CD4-positive, CD25-positive, alpha-beta regulatory T cell (primary cell): ENCODE measurements at regions not wholly inside any gene's neighbourhood (a gene's known extent, or its start where the extent isn't known, plus 50 kb on each side); places are given as distances from the start of the nearest gene placed in this dataset.

Experiments
- ATAC-seq, 2 donors: fragments of 150-1000 bp; cut with Tn5 transposase; one replicate each; pipeline ENCODE4 v1.10.0; 2021; ENCODE audit warnings: low read depth in 2 of 2, moderate number of reproducible peaks in 2 of 2, moderate library complexity in 1 of 2
- DNase-seq, 3 donors: peaks; one replicate each; pipeline versions ENCODE4 v3.0.0 to v3.0.0-alpha.2; 2012 to 2022; ENCODE audit warnings: mixed read lengths in 1 of 3
- H3K27ac ChIP-seq: one replicate; pipeline ENCODE4 v1.7.0; 2013; ENCODE audit warnings: mild to moderate bottlenecking, low read length; ENCODE audit not compliant: insufficient read depth, poor library complexity, severe bottlenecking
- H3K27me3 ChIP-seq: one replicate; pipeline ENCODE4 v1.7.0; 2013; ENCODE audit warnings: low read length; ENCODE audit not compliant: control insufficient read depth, insufficient read depth
- H3K36me3 ChIP-seq: one replicate; pipeline ENCODE4 v1.7.0; 2013; ENCODE audit warnings: mild to moderate bottlenecking, low read length, moderate library complexity; ENCODE audit not compliant: control insufficient read depth, insufficient read depth
- H3K4me1 ChIP-seq: 2 replicates; pipeline ENCODE4 v1.7.0; 2013; ENCODE audit warnings: mild to moderate bottlenecking, low read length; ENCODE audit not compliant: insufficient read depth, control insufficient read depth, poor library complexity, severe bottlenecking
- H3K4me3 ChIP-seq: one replicate; pipeline ENCODE4 v1.7.0; 2013; ENCODE audit warnings: low read depth, mild to moderate bottlenecking, low read length, moderate library complexity
- H3K9me3 ChIP-seq, 2 experiments: 1 replicate in 1 of 2; 2 replicates in 1 of 2; pipeline ENCODE4 v1.7.0; 2013; ENCODE audit warnings: low read length in 2 of 2, mild to moderate bottlenecking in 1 of 2, moderate library complexity in 1 of 2; ENCODE audit not compliant: control insufficient read depth in 2 of 2
- H3K27ac Mint-ChIP-seq, 3 donors: one replicate each; pipeline ENCODE4 v1.8.0; 2020 to 2022; ENCODE audit warnings: mild to moderate bottlenecking in 3 of 3, mixed read lengths in 3 of 3, moderate library complexity in 2 of 3
- H3K27me3 Mint-ChIP-seq: one replicate; pipeline ENCODE4 v1.8.0; 2022; ENCODE audit warnings: mild to moderate bottlenecking, mixed read lengths
- H3K36me3 Mint-ChIP-seq: one replicate; pipeline ENCODE4 v1.8.0; 2020; ENCODE audit warnings: mixed read lengths
- H3K4me1 Mint-ChIP-seq, 4 donors: one replicate each; pipeline ENCODE4 v1.8.0; 2020 to 2022; ENCODE audit warnings: mixed read lengths in 4 of 4, mild to moderate bottlenecking in 1 of 4
- H3K4me3 Mint-ChIP-seq, 4 donors: one replicate each; pipeline ENCODE4 v1.8.0; 2020 to 2022; ENCODE audit warnings: mild to moderate bottlenecking in 4 of 4, mixed read lengths in 4 of 4, moderate library complexity in 3 of 4
- H3K9me3 Mint-ChIP-seq, 7 donors: one replicate each; pipeline ENCODE4 v1.8.0; 2020 to 2022; ENCODE audit warnings: mixed read lengths in 7 of 7, mild to moderate bottlenecking in 3 of 7, moderate library complexity in 2 of 7

DNA sequence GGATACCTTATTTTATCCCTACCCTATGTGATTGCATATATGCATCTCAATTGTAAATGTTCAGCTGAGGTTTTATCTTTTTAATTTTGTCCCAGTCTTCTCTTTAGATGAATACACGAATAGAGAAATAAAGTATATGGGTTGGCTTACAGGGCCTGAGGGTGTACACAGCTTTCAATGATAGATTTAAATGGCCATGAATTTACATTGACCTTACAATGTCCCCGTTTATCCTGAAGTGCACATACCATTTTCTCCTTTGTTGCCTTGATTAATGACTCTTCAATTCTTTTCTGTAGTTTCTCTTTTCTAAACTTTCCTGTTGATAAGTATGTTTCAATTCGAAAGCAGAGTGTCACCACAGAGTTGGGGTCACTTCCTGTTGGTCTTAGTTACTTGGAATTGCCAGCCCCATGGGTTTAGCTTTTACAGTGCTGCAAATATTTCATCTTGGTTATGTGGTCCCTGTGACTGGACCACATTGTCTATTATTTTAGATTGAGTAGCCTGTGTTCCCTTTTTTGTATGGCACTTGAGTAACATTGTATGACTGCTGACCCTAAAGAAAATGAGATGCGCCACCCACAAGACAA lies 1616.3 kb upstream of the ACVR2A start:
- H3K27ac Mint-ChIP-seq: no peak overlapping the region
- ATAC-seq: no peak

GRCh38 chr2:146228020-146228393 lies 1616.8 kb upstream of the ACVR2A start:
- H3K27ac Mint-ChIP-seq: no peak overlapping the region
- H3K27me3 ChIP-seq: no peaks in the 10 kb centered on the region
- no peaks in the 10 kb centered on the region for H3K27me3 Mint-ChIP-seq
- H3K36me3 ChIP-seq: no peaks in the 10 kb centered on the region
- H3K4me1 ChIP-seq: no peaks in the 10 kb centered on the region
- H3K4me3 ChIP-seq: no peak overlapping the region
- no peak for DNase-seq
- H3K4me1 Mint-ChIP-seq: no peaks in the 10 kb centered on the region
- no peak overlapping the region for H3K4me3 Mint-ChIP-seq
- no peaks in the 10 kb centered on the region for H3K36me3 Mint-ChIP-seq
- no peaks in the 10 kb centered on the region for H3K9me3 ChIP-seq
- H3K27ac ChIP-seq: no peak overlapping the region
- H3K9me3 Mint-ChIP-seq: peaks cover 0 to 9% (median 4%) of the 10 kb centered on the region in 7 donors
- ATAC-seq: no peak

More for the DNA sequence above, 1616.3 kb upstream of the ACVR2A start:
- Histone ChIP-seq H3K9me3 (no peaks in the 10 kb centered on the region), H3K4me3 (no peak overlapping the region), H3K27me3 (no peaks in the 10 kb centered on the region), H3K27ac (no peak overlapping the region), H3K4me1 (no peaks in the 10 kb centered on the region), H3K36me3 (no peaks in the 10 kb centered on the region)
- H3K4me1 Mint-ChIP-seq: no peaks in the 10 kb centered on the region
- DNase-seq: no peak
- no peaks in the 10 kb centered on the region for H3K27me3 Mint-ChIP-seq
- H3K4me3 Mint-ChIP-seq: no peak overlapping the region
- H3K36me3 Mint-ChIP-seq: no peaks in the 10 kb centered on the region
- H3K9me3 Mint-ChIP-seq: peaks cover 0 to 9% (median 4%) of the 10 kb centered on the region in 7 donors

DNA sequence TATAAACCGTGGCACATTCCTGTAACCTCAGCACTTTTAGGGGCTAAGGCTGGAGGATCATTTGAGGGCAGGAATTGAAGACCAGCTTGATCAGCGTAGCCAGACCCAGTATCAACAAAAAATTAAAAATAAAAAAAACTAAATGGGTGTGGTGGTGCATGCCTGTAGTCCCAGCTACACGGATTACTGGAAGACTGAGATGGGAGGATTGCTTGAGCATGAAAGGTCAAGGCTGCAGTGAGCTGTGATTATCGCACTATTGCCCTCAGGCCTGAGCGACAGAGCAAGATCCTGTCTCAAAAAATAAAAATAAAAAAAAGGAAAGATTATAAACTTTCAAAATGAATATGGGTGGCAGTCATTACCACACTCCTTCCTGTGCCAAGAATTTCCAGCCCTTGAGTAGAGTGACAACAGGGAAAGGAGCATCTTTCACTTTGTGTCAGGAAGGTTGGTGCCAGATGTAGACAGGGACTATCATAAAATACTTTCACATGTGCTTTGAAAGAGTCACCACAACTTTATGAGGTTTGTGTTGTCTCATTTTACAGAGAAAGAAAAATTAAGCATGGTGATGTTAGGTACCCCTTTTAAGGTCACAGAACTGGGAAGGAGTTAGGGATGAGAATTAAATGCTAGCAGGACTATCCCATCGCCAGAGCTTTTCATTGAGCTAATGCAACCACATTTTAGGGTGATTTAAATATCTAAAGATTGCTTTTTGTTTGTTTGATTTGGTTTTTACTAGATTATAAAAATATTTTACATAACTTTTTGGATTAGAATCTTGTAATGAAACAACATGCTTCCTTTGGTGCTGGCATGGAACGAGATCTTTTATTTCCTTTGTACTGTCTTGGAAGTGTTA lies 1617.4 kb upstream of the ACVR2A start:
- Mint-ChIP-seq H3K27ac (no peak overlapping the region), H3K9me3 (peaks cover 0 to 8% (median 3%) of the 10 kb centered on the region in 7 donors), H3K4me1 (no peaks in the 10 kb centered on the region), H3K4me3 (no peak overlapping the region), H3K36me3 (no peaks in the 10 kb centered on the region), H3K27me3 (no peaks in the 10 kb centered on the region)
- Histone ChIP-seq H3K4me1 (no peaks in the 10 kb centered on the region), H3K27me3 (no peaks in the 10 kb centered on the region), H3K4me3 (no peak overlapping the region), H3K36me3 (no peaks in the 10 kb centered on the region), H3K27ac (no peak overlapping the region), H3K9me3 (no peaks in the 10 kb centered on the region)
- DNase-seq (no peak), ATAC-seq (no peak)

- Mint-ChIP-seq H3K27me3 (no peaks in the 10 kb centered on the region), H3K4me3 (no peak overlapping the region), H3K9me3 (peaks cover 0 to 8% (median 3%) of the 10 kb centered on the region in 7 donors), H3K36me3 (no peaks in the 10 kb centered on the region), H3K27ac (no peak overlapping the region), H3K4me1 (no peaks in the 10 kb centered on the region)
- H3K9me3 ChIP-seq: no peaks in the 10 kb centered on the region
- no peaks in the 10 kb centered on the region for H3K36me3 ChIP-seq
- H3K27ac ChIP-seq: no peak overlapping the region
- DNase-seq (no peak), ATAC-seq (no peak)
- no peak overlapping the region for H3K4me3 ChIP-seq
- no peaks in the 10 kb centered on the region for H3K27me3 ChIP-seq
- H3K4me1 ChIP-seq: no peaks in the 10 kb centered on the region
Observed at GRCh38 chr2:146226077-146226476, 1618.8 kb upstream of the ACVR2A start.

GRCh38 chr2:146221826-146222225 lies 1623.0 kb upstream of the ACVR2A start:
- Histone ChIP-seq H3K36me3 (no peaks in the 10 kb centered on the region), H3K27me3 (no peaks in the 10 kb centered on the region), H3K27ac (no peak overlapping the region), H3K4me3 (no peak overlapping the region), H3K4me1 (no peaks in the 10 kb centered on the region), H3K9me3 (no peaks in the 10 kb centered on the region)
- H3K36me3 Mint-ChIP-seq: no peaks in the 10 kb centered on the region
- H3K27me3 Mint-ChIP-seq: no peaks in the 10 kb centered on the region
- H3K27ac Mint-ChIP-seq: no peak overlapping the region
- ATAC-seq: no peak
- no peak overlapping the region for H3K4me3 Mint-ChIP-seq
- DNase-seq: no peak
- peaks cover 0 to 8% (median 1%) of the 10 kb centered on the region in 7 donors for H3K9me3 Mint-ChIP-seq
- no peaks in the 10 kb centered on the region for H3K4me1 Mint-ChIP-seq

DNA sequence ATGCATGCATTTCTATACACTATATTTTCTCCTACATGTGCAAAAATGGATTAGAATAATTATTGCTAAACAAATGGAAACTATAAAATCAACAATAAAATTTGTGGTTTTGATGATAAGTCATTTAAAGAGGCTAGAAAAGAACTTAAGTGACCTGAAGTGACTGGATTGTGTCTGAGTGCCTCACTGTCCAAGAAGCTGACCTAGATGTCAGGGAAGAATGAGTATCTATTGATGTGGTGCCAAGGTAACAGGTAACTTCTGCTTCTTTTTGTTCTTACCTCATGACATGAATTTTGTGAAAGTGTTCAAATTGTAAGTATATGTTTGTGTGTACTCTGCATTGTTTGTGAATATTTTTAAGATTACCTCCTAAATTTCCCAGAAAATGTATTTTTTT lies 1623.9 kb upstream of the ACVR2A start:
- no peaks in the 10 kb centered on the region for H3K4me1 Mint-ChIP-seq
- Histone ChIP-seq H3K4me3 (no peak overlapping the region), H3K4me1 (no peaks in the 10 kb centered on the region), H3K9me3 (no peaks in the 10 kb centered on the region), H3K27me3 (no peaks in the 10 kb centered on the region), H3K36me3 (no peaks in the 10 kb centered on the region), H3K27ac (no peak overlapping the region)
- H3K27ac Mint-ChIP-seq: no peak overlapping the region
- DNase-seq: no peak
- ATAC-seq: no peak
- no peaks in the 10 kb centered on the region for H3K36me3 Mint-ChIP-seq
- H3K9me3 Mint-ChIP-seq: peaks cover 0 to 8% (median 6%) of the 10 kb centered on the region in 7 donors
- H3K4me3 Mint-ChIP-seq: no peak overlapping the region
- H3K27me3 Mint-ChIP-seq: no peaks in the 10 kb centered on the region

DNA sequence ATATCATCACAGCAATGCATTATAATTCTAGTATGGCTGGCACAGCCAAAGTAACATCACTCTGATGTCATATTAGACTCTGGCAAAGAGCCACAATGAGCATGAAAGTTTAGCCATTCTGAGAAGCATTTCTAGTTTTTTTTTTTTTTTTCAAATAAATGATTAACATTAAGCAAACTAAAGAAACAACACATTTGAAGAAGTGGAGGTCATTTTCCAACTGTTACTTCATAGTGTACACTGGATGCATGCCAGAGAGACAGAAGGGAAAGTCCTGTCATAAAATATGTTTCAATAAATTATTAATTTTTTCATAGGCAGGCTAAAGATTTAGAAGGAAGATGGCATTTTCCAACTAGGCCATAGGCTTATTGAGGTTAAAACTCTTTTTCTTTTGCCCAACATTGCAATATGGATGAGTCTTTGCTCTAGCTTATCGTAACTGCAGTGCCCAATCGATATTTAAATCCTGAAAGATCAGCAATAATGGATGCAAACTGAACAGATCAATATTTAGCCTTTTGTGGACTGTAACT lies 1630.4 kb upstream of the ACVR2A start:
- no peaks in the 10 kb centered on the region for H3K36me3 Mint-ChIP-seq
- Histone ChIP-seq H3K4me1 (no peaks in the 10 kb centered on the region), H3K27me3 (no peaks in the 10 kb centered on the region)

More for the DNA sequence above, 1630.4 kb upstream of the ACVR2A start:
- H3K27ac ChIP-seq: no peak overlapping the region
- no peaks in the 10 kb centered on the region for H3K27me3 Mint-ChIP-seq
- H3K4me1 Mint-ChIP-seq: no peaks in the 10 kb centered on the region
- no peaks in the 10 kb centered on the region for H3K36me3 ChIP-seq
- no peak overlapping the region for H3K27ac Mint-ChIP-seq
- DNase-seq: no peak
- no peaks in the 10 kb centered on the region for H3K9me3 ChIP-seq
- no peak overlapping the region for H3K4me3 ChIP-seq
- peaks cover 0 to 23% (median 6%) of the 10 kb centered on the region in 7 donors for H3K9me3 Mint-ChIP-seq
- H3K4me3 Mint-ChIP-seq: no peak overlapping the region
- ATAC-seq: no peak
